A549 (cell line): ENCODE measurements at regions not wholly inside any gene's neighbourhood (a gene's known extent, or its start where the extent isn't known, plus 50 kb on each side); places are given as distances from the start of the nearest gene placed in this dataset.

Source experiments
- CTCF ChIP-seq: fragments of >200 bp; sonication (Bioruptor Twin); formaldehyde crosslinking; IDR thresholded peaks from 3 replicates; pipeline ENCODE4 v1.5.1; 2016
- JUNB ChIP-seq: fragments of >200 bp; sonication (Bioruptor Twin); formaldehyde crosslinking; IDR thresholded peaks from 2 replicates; pipeline ENCODE4 v1.6.1; 2016
- MYC ChIP-seq: IDR thresholded peaks from 2 replicates; pipeline ENCODE4 v1.6.1; 2012; ENCODE audit warnings: mild to moderate bottlenecking, inconsistent platforms, low read length, improper control_type of control experiment, borderline replicate concordance
- POLR2A ChIP-seq: IDR thresholded peaks from 2 replicates; pipeline ENCODE4 v1.6.1; 2012; ENCODE audit warnings: mild to moderate bottlenecking, low read length

- TF ChIP-seq CTCF (no peak), POLR2A (no peak), MYC (no peak), JUNB (no peak)
Observed at GRCh38 chrX:124254611-124255010, 77.8 kb upstream of the TEX13D start.
